Endodermal cell (in vitro differentiated cells): ENCODE measurements at regions not wholly inside any gene's neighbourhood (a gene's known extent, or its start where the extent isn't known, plus 50 kb on each side); places are given as distances from the start of the nearest gene placed in this dataset.
"Not testable (repeated sequence)": the region's sequence is repeated elsewhere in the genome, so short reads cannot be mapped to it uniquely, and the experiment has no call there.

Source experiments
- DNase-seq: peaks from one replicate; pipeline ENCODE4 v3.0.0-alpha.2; 2017
- H3K27ac ChIP-seq: 2 replicates; pipeline ENCODE4 v1.5.1; 2013; ENCODE audit warnings: mild to moderate bottlenecking, low read depth, low read length, moderate library complexity
- H3K27me3 ChIP-seq: 2 replicates; pipeline ENCODE4 v1.6.1; 2013; ENCODE audit warnings: mild to moderate bottlenecking, low read length, moderate library complexity; ENCODE audit not compliant: insufficient read depth, control insufficient read depth, poor library complexity, severe bottlenecking
- H3K36me3 ChIP-seq: 2 replicates; pipeline ENCODE4 v1.7.0; 2013; ENCODE audit warnings: mild to moderate bottlenecking, low read length, moderate library complexity; ENCODE audit not compliant: control insufficient read depth, insufficient read depth
- H3K4me1 ChIP-seq: one replicate; pipeline ENCODE4 v1.7.0; 2013; ENCODE audit warnings: low read length; ENCODE audit not compliant: control insufficient read depth, insufficient read depth
- H3K4me3 ChIP-seq: 2 replicates; pipeline ENCODE4 v1.5.1; 2013; ENCODE audit warnings: mild to moderate bottlenecking, low read length, moderate library complexity
- H3K9ac ChIP-seq: 2 replicates; pipeline ENCODE4 v1.6.1; 2013; ENCODE audit warnings: mild to moderate bottlenecking, low read length, moderate library complexity; ENCODE audit not compliant: poor library complexity, severe bottlenecking; ENCODE audit errors: extremely low read depth
- H3K9me3 ChIP-seq: 2 replicates; pipeline ENCODE4 v1.6.1; 2013; ENCODE audit warnings: mild to moderate bottlenecking, low read length, moderate library complexity; ENCODE audit not compliant: control insufficient read depth
- H3K27ac Mint-ChIP-seq: 2 replicates; pipeline ENCODE4 v1.8.0; 2020; ENCODE audit warnings: mixed read lengths
- H3K27me3 Mint-ChIP-seq: 2 replicates; pipeline ENCODE4 v1.8.0; 2021; ENCODE audit warnings: mild to moderate bottlenecking, mixed read lengths; ENCODE audit not compliant: insufficient read depth
- H3K36me3 Mint-ChIP-seq: 2 replicates; pipeline ENCODE4 v1.8.0; 2020; ENCODE audit warnings: low read depth, mixed read lengths
- H3K4me1 Mint-ChIP-seq: 2 replicates; pipeline ENCODE4 v1.8.0; 2020; ENCODE audit warnings: mixed read lengths
- H3K4me3 Mint-ChIP-seq: 2 replicates; pipeline ENCODE4 v1.8.0; 2020; ENCODE audit warnings: mild to moderate bottlenecking, moderate library complexity, mixed read lengths
- H3K9me3 Mint-ChIP-seq: 2 replicates; pipeline ENCODE4 v1.8.0; 2020; ENCODE audit warnings: mild to moderate bottlenecking, mixed read lengths
- CTCF ChIP-seq: fragments of 200-600 bp; sonication (generic); conservative IDR thresholded peaks from 2 replicates; pipeline ENCODE4 v1.5.0; 2021; ENCODE audit warnings: antibody characterized with exemption, mild to moderate bottlenecking
- WGBS, 2 experiments: methylation state at CpG; one replicate each; pipeline versions ENCODE4 v1.1.5 to v1.1.7; 2013; ENCODE audit warnings: missing lambda C conversion rate in 2 of 2, mixed read lengths in 1 of 2; ENCODE audit not compliant: insufficient coverage in 1 of 2, insufficient read length in 1 of 2; 5-methylcytosine and 5-hydroxymethylcytosine counted together

DNA sequence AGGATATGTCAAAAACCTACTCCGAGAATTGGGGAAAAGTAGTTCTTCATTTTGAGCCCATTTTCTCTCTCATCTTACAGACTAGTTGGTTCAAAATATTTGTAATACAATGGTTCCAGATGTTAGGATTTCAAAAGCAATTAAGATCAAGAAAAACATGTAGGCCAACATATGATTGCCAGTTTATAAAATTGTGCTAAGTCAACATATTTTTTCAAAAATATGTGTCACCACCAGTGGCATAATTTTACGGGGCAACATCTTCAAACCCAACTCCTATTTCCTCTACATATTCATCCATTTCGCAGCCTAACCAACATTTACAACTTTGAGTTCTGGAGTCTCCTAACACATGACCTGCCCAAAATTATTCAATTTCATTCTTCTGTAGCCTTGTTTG is 514.5 kb upstream of the TPK1 start:
- Mint-ChIP-seq H3K4me3 (no peak overlapping the region), H3K9me3 (peaks cover 25% of the 10 kb centered on the region), H3K4me1 (no peaks in the 10 kb centered on the region), H3K27me3 (no peaks in the 10 kb centered on the region), H3K36me3 (no peaks in the 10 kb centered on the region), H3K27ac (no peak overlapping the region)
- TF ChIP-seq CTCF: no peak
- Histone ChIP-seq H3K4me1 (no peaks in the 10 kb centered on the region), H3K27ac (no peak overlapping the region), H3K4me3 (no peak overlapping the region), H3K27me3 (no peaks in the 10 kb centered on the region), H3K9me3 (no peaks in the 10 kb centered on the region), H3K9ac (no peak overlapping the region), H3K36me3 (no peaks in the 10 kb centered on the region)
- WGBS, 2 experiments: 87 to 100% methylated on average over 2 to 3 of the region's 3 CpGs
- no peak for DNase-seq

DNA sequence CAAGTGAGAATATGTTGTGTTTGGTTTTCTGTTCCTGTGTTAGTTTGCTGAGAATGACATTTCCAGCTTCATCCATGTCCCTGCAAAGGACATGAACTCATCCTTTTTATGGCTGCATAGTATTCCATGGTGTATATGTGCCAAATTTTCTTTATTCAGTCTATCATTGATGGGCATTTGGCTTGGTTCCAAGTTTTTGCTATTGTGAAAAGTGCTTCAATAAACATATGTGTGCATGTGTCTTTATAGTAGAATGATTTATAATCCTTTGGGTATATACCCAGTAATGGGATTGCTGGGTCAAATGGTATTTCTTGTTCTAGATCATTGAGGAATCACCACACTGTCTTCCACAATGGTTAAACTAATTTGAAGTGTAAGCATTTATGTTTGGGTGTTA is 513.6 kb upstream of the TPK1 start:
- not testable (repeated sequence) for H3K4me3 ChIP-seq, H3K27me3 ChIP-seq, H3K9ac ChIP-seq, H3K4me1 ChIP-seq, H3K4me3 Mint-ChIP-seq, DNase-seq, H3K4me1 Mint-ChIP-seq, H3K27ac Mint-ChIP-seq, H3K36me3 Mint-ChIP-seq, H3K36me3 ChIP-seq, H3K27ac ChIP-seq, H3K27me3 Mint-ChIP-seq, H3K9me3 ChIP-seq
- H3K9me3 Mint-ChIP-seq: peaks cover 25% of the 10 kb centered on the region

DNA sequence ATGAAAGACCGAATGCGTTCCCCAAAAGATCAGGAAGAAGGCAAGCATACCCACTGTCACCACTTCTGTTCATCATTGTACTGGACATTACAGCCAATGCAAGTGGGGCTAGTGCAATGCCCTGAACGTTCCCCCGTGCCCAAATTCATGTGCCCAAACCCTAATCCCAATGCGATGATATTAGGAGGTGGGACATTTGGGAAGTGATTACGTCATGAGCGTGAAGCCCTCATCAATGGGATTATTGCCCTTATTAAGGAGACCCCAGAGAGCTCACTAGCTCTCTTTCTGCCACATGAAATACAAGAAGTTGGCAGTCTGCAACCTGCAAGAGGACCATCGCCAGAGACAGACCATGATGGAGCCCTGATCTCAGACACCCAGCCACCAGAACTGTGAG is 511.4 kb upstream of the TPK1 start:
- Mint-ChIP-seq H3K4me3 (no peak overlapping the region), H3K27ac (no peak overlapping the region), H3K27me3 (no peaks in the 10 kb centered on the region), H3K4me1 (no peaks in the 10 kb centered on the region), H3K9me3 (peaks cover 16% of the 10 kb centered on the region), H3K36me3 (no peaks in the 10 kb centered on the region)
- H3K36me3 ChIP-seq: no peaks in the 10 kb centered on the region
- no peak overlapping the region for H3K9ac ChIP-seq
- no peaks in the 10 kb centered on the region for H3K27me3 ChIP-seq
- H3K4me1 ChIP-seq: no peaks in the 10 kb centered on the region
- DNase-seq: no peak
- TF ChIP-seq CTCF: no peak
- H3K4me3 ChIP-seq: no peak overlapping the region
- 91 to 92% methylated on average over 6 to 8 of the region's 8 CpGs for WGBS, 2 experiments
- H3K9me3 ChIP-seq: no peaks in the 10 kb centered on the region
- H3K27ac ChIP-seq: no peak overlapping the region

DNA sequence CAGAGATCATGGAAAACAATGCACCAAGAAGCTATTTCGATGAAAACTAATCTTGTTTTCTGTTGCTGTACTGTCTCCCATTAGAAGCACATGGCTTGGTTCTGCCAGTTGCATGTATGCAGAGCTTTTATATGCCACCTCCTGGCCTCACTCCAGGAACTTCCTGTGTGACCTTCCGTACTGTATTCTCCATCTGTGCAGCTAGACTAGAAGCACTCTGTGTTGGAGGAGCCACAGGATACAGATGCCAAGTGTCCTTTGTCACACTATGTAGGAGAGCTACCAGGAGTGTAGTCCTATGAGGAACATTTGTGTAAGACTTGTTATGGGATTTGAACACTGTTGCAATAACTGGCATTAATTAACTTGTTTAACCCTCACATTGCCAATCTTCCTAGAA is 503.5 kb upstream of the TPK1 start:
- Histone ChIP-seq H3K4me3 (no peak overlapping the region), H3K9me3 (no peaks in the 10 kb centered on the region), H3K36me3 (no peaks in the 10 kb centered on the region), H3K4me1 (no peaks in the 10 kb centered on the region), H3K27me3 (no peaks in the 10 kb centered on the region), H3K27ac (no peak overlapping the region), H3K9ac (no peak overlapping the region)
- H3K27ac Mint-ChIP-seq: no peak overlapping the region
- H3K9me3 Mint-ChIP-seq: no peaks in the 10 kb centered on the region
- H3K4me1 Mint-ChIP-seq: no peaks in the 10 kb centered on the region
- H3K36me3 Mint-ChIP-seq: no peaks in the 10 kb centered on the region
- H3K27me3 Mint-ChIP-seq: no peaks in the 10 kb centered on the region
- WGBS, 2 experiments: 78 to 97% methylated on average over 2 of the region's 2 CpGs
- no peak overlapping the region for H3K4me3 Mint-ChIP-seq
- TF ChIP-seq CTCF: no peak
- no peak for DNase-seq
